Activated T-cell treated with anti-CD3 and anti-CD28 coated beads, Interleukin-2, amount 50 U/mL, for 72 hours (primary cell): ENCODE measurements at regions not wholly inside any gene's neighbourhood (a gene's known extent, or its start where the extent isn't known, plus 50 kb on each side); places are given as distances from the start of the nearest gene placed in this dataset.

Experiments used
- ATAC-seq, 2 donors: fragments of 150-1000 bp; cut with Tn5 transposase; replicated peaks in 1 of 2; 2 replicates each; pipeline ENCODE4 v1.10.0; 2021; ENCODE audit warnings: moderate library complexity in 2 of 2, mild to moderate bottlenecking in 1 of 2
- DNase-seq, 2 donors: peaks; one replicate each; pipeline ENCODE4 v3.0.0; 2021 to 2022; ENCODE audit warnings: mixed read lengths in 1 of 2
- H3K27ac Mint-ChIP-seq: one replicate; pipeline ENCODE4 v1.8.0; 2022; ENCODE audit warnings: mild to moderate bottlenecking, moderate library complexity, mixed read lengths
- H3K27me3 Mint-ChIP-seq: one replicate; pipeline ENCODE4 v1.8.0; 2022; ENCODE audit warnings: low read depth, mixed read lengths
- H3K36me3 Mint-ChIP-seq, 2 donors: one replicate each; pipeline ENCODE4 v1.8.0; 2022; ENCODE audit warnings: mixed read lengths in 2 of 2, mild to moderate bottlenecking in 1 of 2; ENCODE audit not compliant: insufficient read depth in 2 of 2
- H3K4me1 Mint-ChIP-seq: one replicate; pipeline ENCODE4 v1.8.0; 2022; ENCODE audit warnings: low read depth, mixed read lengths
- H3K4me3 Mint-ChIP-seq, 2 donors: one replicate each; pipeline ENCODE4 v1.8.0; 2022; ENCODE audit warnings: mild to moderate bottlenecking in 2 of 2, mixed read lengths in 2 of 2, moderate library complexity in 2 of 2
- H3K9me3 Mint-ChIP-seq, 2 donors: one replicate each; pipeline ENCODE4 v1.8.0; 2022; ENCODE audit warnings: mixed read lengths in 2 of 2

- Mint-ChIP-seq H3K27me3 (peaks cover 13% of the 10 kb centered on the region), H3K36me3 (no peaks in the 10 kb centered on the region), H3K9me3 (no peaks in the 10 kb centered on the region), H3K4me3 (no peak overlapping the region), H3K4me1 (no peaks in the 10 kb centered on the region), H3K27ac (no peak overlapping the region)
- ATAC-seq (no peak), DNase-seq (no peak)
Measured at GRCh38 chr19:30781047-30781446, 408.9 kb downstream of the ZNF536 start.

GRCh38 chr19:30780456-30780855 is 408.3 kb downstream of the ZNF536 start:
- no peaks in the 10 kb centered on the region for H3K4me1 Mint-ChIP-seq
- H3K27me3 Mint-ChIP-seq = peaks cover 11% of the 10 kb centered on the region
- no peaks in the 10 kb centered on the region for H3K36me3 Mint-ChIP-seq
- H3K27ac Mint-ChIP-seq = no peak overlapping the region
- H3K4me3 Mint-ChIP-seq = no peak overlapping the region
- ATAC-seq = no peak
- no peak for DNase-seq
- H3K9me3 Mint-ChIP-seq = no peaks in the 10 kb centered on the region

DNA sequence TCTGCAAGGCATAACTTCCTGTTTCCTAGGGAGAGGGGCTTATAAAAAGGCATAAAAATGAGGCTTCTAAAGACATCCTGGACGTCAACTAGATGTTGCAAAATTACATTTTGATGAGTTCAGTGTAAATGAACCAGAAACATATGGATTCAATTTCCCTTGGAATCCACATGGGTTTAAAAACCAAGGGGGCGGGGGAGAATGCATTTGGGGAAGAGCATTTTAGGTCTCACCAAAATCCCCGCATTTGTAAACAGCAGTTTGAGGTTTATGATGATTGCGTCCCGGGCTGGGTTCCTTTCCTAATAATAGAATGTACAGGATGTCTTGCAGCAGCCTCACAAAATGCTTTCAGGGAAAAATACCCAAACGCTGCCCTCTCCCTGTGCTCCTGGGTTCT is 407.8 kb downstream of the ZNF536 start:
- no peak overlapping the region for H3K4me3 Mint-ChIP-seq

DNA sequence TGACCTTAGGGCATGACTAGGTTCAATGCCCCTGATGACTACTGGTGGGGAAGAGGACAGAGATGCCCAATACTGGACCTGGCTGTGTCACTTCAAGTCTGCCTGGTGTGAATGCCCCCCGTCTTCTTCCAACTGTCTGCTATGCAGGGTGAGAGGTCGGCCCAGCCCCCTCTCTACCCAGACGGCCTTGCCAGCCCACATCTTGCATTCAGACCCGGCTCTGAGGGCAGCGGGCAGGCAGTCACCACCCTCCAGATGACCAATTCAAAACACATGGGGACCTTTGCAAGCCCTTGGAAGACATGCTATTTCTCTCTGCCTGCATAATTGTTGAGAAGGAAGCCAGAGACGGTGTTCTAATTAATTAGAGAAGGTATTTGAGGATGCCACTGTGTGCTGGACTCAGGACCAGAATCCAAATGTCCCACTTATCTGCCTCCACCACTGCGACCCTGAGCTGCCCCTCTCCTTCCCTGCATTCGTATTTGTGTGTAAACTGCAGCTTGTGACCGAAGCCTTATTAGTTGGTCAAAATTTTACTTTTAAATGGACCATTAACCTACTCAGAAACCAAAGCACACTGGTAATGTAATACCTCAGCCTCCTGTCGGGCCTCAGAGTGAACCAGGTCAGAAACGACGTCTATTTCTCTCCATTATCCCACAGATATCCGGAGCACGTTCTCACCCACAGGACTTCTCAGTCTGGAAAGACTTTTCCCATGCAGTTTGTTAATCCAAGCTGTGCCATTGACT is 407.0 kb downstream of the ZNF536 start:
- Mint-ChIP-seq H3K27me3 (peaks cover 6% of the 10 kb centered on the region), H3K27ac (no peak overlapping the region), H3K9me3 (no peaks in the 10 kb centered on the region), H3K4me3 (no peak overlapping the region), H3K4me1 (no peaks in the 10 kb centered on the region), H3K36me3 (no peaks in the 10 kb centered on the region)
- ATAC-seq (no peak), DNase-seq (no peak)

More for the DNA sequence above, 407.8 kb downstream of the ZNF536 start:
- no peaks in the 10 kb centered on the region for H3K9me3 Mint-ChIP-seq
- H3K27ac Mint-ChIP-seq = no peak overlapping the region
- no peak for ATAC-seq
- no peaks in the 10 kb centered on the region for H3K36me3 Mint-ChIP-seq
- H3K4me1 Mint-ChIP-seq = no peaks in the 10 kb centered on the region
- H3K27me3 Mint-ChIP-seq = peaks cover 7% of the 10 kb centered on the region
- DNase-seq = no peak

DNA sequence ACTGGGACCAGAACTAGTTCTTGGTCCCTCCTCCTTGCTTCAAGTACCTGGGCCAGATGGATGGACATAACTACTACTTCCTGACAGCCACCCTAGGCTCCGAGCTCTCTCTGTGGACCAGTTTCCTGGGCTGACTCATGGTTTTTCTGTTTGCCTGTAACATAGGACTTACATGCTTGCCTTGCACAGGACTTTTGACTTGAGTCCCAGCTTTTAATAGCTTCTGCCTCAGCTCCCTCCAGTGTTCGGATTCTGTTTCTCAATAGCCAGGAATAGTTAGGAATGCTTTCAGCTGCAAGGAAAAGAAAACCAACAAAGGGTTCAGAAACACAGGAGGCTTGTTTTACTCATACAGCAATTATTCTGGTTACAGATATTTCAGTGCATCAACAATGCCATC is 405.9 kb downstream of the ZNF536 start:
- Mint-ChIP-seq H3K27me3 (peaks cover 6% of the 10 kb centered on the region), H3K27ac (no peak overlapping the region), H3K4me1 (no peaks in the 10 kb centered on the region), H3K9me3 (peaks cover 0 to 3% of the 10 kb centered on the region in 2 donors), H3K36me3 (no peaks in the 10 kb centered on the region), H3K4me3 (no peak overlapping the region)
- no peak for DNase-seq
- ATAC-seq = no peak

DNA sequence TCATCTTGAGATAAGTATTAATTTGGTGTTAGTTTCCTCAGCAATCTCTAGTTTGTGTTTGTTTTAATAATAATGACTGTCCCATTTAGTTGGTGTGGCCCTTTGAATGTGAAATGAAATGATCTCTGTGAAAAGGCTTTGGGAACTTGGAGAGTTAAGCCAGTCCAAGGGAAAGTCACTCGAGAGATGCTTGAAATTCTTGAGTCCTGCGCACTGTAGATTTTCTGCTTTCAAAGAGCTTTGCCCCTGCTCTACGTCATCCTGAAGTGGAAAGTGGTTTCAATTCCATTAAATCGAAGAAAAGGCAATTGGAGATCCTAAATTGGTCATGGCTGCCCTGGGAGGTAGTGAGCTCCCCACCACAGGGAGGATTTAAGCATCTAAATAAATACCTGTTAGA is 403.8 kb downstream of the ZNF536 start:
- no peaks in the 10 kb centered on the region for H3K27me3 Mint-ChIP-seq
- no peaks in the 10 kb centered on the region for H3K4me1 Mint-ChIP-seq
- H3K9me3 Mint-ChIP-seq = peaks cover 3 to 5% of the 10 kb centered on the region in 2 donors
- no peak overlapping the region for H3K27ac Mint-ChIP-seq
- ATAC-seq (no peak), DNase-seq (no peak)
- H3K36me3 Mint-ChIP-seq = peaks cover 2 to 4% of the 10 kb centered on the region in 2 donors
- H3K4me3 Mint-ChIP-seq = no peak overlapping the region

DNA sequence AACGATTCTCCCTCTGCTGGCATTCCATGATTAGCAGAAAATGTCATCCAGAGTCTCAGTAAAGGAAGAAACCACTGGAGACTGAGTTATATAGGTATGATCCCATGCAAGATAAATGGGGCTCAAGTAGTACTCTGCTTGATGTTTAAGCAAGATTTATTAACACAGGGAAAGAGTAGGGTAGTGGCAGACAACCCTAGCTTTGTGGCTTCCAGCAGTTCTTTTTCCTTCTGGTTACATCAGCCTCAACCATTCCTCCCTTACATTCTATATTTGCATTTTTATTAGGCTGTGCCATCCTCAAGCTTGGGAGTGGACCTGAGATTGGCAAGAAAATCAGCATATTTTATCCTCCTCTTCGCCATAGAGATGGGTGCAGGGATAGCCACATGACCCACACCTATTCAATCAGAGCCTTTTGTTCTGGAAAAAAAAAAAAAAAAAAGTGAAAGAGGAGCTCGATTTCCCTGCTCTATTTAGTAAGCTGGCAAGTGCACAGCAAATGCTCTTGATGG is 402.1 kb downstream of the ZNF536 start:
- ATAC-seq (no peak), DNase-seq (no peak)
- Mint-ChIP-seq H3K9me3 (peaks cover 3 to 5% of the 10 kb centered on the region in 2 donors), H3K36me3 (peaks cover 3 to 4% of the 10 kb centered on the region in 2 donors), H3K4me1 (no peaks in the 10 kb centered on the region), H3K27me3 (no peaks in the 10 kb centered on the region), H3K4me3 (no peak overlapping the region), H3K27ac (no peak overlapping the region)

DNA sequence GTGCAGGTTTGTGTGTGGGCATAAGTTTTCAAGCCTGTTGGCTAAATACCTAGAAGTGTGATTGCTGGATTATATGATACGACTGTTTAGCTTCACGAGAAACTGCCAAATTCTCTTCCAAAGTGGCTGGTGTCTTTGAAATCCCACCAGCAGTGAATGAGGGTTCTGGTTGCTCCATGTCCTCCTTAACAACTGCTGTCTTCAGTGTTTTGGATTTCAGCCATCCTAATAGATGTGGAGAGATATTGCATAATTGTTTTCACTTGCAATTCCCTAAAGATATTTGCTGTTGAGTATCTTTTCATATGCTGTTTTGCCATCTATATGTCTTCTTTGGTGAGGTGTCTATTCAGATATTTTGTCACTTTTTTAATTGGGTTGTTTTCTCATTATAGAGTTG is 390.5 kb downstream of the ZNF536 start:
- peaks cover 0 to 3% of the 10 kb centered on the region in 2 donors for H3K9me3 Mint-ChIP-seq
- H3K36me3 Mint-ChIP-seq = peaks cover 0 to 1% of the 10 kb centered on the region in 2 donors
- no peak overlapping the region for H3K27ac Mint-ChIP-seq
- H3K27me3 Mint-ChIP-seq = peaks cover 7% of the 10 kb centered on the region
- no peaks in the 10 kb centered on the region for H3K4me1 Mint-ChIP-seq
- ATAC-seq (no peak), DNase-seq (no peak)
- H3K4me3 Mint-ChIP-seq = no peak overlapping the region

GRCh38 chr19:30760014-30760413 is 387.8 kb downstream of the ZNF536 start:
- Mint-ChIP-seq H3K27me3 (peaks cover 7% of the 10 kb centered on the region), H3K4me3 (no peak overlapping the region), H3K36me3 (no peaks in the 10 kb centered on the region), H3K27ac (no peak overlapping the region), H3K9me3 (no peaks in the 10 kb centered on the region), H3K4me1 (no peaks in the 10 kb centered on the region)
- DNase-seq (no peak), ATAC-seq (no peak)

GRCh38 chr19:30757837-30758617 is 385.8 kb downstream of the ZNF536 start:
- Mint-ChIP-seq H3K4me3 (no peak overlapping the region), H3K27me3 (peaks cover 7% of the 10 kb centered on the region), H3K27ac (no peak overlapping the region), H3K4me1 (no peaks in the 10 kb centered on the region), H3K9me3 (no peaks in the 10 kb centered on the region), H3K36me3 (no peaks in the 10 kb centered on the region)
- DNase-seq (no peak), ATAC-seq (no peak)

DNA sequence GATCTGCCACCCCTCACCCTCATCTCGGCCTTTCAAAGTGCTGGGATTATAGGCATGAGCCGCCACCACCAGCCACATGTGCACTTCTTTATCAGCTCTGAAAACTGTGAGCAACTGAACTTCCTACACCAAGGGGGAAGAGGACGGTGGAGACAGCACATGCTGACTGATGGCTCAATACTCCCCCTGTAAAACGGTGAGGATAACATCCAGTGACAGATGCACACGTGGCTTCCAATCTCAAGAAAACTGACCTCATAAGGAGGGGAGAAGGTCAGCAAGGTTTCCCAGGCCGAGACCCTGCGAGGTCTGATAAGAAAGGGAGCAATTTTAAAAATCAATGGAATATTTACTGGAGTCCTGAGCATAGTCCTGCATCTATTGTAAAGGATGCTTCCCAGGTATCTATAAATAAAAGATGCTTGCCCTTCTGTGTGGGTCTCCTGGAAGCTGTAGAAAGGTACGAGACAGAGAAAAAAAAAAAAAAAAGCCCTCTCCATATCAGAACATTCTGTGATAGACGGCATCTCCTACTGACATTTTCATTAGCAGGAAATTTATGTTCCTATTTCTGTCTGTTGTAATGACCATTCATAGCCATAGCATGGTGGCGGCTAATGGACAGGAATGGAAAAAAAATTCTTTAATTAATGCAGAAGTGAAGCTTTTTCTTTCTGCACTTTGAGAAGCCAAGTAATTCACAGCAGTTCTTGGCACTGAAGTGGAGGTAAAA is 385.1 kb downstream of the ZNF536 start:
- no peak for DNase-seq
- Mint-ChIP-seq H3K4me1 (no peaks in the 10 kb centered on the region), H3K27me3 (peaks cover 4% of the 10 kb centered on the region), H3K9me3 (no peaks in the 10 kb centered on the region), H3K36me3 (no peaks in the 10 kb centered on the region), H3K27ac (no peak overlapping the region), H3K4me3 (no peak overlapping the region)
- no peak for ATAC-seq

DNA sequence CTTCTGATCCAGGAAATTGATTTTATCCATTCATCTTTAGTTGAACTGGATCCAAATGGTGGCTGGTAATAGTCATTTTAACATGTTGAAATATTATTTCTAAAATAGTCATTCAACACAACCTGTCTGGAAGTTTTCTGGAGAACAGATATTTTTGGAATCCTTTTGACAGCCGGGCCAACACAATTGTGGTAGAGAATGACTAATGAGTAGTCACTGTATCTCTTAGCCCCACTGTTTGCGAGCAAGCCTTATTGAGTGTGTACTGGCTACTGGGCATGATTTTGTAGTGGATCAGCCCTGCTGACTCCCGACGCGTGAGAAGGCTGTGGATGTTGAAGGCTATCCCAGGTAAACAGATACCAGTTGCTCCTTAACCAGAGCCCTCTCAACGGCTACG is 383.4 kb downstream of the ZNF536 start:
- Mint-ChIP-seq H3K27me3 (no peaks in the 10 kb centered on the region), H3K9me3 (no peaks in the 10 kb centered on the region), H3K27ac (no peak overlapping the region), H3K4me3 (no peak overlapping the region), H3K36me3 (no peaks in the 10 kb centered on the region), H3K4me1 (no peaks in the 10 kb centered on the region)
- DNase-seq (no peak), ATAC-seq (no peak)

DNA sequence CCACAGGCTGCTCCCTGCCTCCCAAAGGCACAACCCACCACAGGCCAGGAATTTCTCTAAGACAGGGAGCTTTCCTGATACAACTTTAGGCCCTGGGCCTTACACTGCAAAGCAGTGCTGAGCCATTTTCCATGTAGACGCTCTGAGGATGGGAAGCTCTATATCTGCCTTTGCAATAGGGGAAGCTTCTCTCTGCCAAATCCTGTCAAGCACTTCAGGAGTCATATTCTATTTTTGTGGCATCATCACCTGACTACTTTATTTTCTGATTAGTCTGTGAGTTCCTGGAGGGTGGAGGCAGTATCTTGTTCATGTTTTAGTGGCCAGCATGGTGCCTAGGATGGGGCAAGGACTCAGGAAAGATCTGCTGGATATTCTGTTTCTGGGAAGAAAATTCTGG is 382.0 kb downstream of the ZNF536 start:
- DNase-seq = no peak
- Mint-ChIP-seq H3K9me3 (peaks cover 3% of the 10 kb centered on the region in 2 donors), H3K27me3 (no peaks in the 10 kb centered on the region), H3K4me1 (no peaks in the 10 kb centered on the region), H3K4me3 (no peak overlapping the region), H3K36me3 (peaks cover 0 to 2% of the 10 kb centered on the region in 2 donors), H3K27ac (no peak overlapping the region)
- ATAC-seq = no peak
